NCI-H446 (cell line): ENCODE measurements at regions not wholly inside any gene's neighbourhood (a gene's known extent, or its start where the extent isn't known, plus 50 kb on each side); places are given as distances from the start of the nearest gene placed in this dataset.
A peak's percentile ranks its signal among the peaks of the same experiment; 100 is the strongest.
"Not testable (repeated sequence)": the region's sequence is repeated elsewhere in the genome, so short reads cannot be mapped to it uniquely, and the experiment has no call there.

Experiments
- DNase-seq, 2 experiments: peaks; one replicate each; lab custom pipeline; 2025; lab: John Stamatoyannopoulos, UW

DNA sequence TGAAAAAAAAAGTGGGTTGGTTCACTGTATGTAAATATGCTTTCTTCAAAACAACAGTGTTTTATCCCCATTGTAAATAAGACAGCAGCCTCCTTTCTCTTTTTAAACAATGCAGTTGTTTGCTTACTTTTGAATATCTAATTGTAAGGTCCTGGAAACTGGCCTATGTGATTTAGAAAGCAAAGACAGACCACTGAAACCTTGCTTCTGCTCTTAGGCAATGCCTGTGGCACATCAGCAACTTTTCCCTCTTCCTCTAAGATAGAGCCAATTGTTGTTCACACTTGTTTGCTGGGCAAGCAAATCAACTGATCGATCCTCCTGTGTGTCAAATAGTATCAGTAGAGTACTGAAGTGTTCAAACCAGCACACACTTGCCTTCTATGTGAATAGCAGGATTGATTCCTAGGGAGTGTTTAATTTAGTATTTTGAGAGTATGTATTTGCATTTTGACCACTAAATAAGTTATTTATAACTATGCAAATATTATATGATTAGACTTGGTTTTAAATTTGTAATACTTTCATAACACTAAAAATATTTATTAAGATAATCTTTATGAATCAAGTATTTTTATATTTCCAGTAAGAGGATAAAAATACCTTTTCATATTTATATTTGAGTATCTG lies 55.4 kb upstream of the GRPR start:
- DNase-seq: no peak

DNA sequence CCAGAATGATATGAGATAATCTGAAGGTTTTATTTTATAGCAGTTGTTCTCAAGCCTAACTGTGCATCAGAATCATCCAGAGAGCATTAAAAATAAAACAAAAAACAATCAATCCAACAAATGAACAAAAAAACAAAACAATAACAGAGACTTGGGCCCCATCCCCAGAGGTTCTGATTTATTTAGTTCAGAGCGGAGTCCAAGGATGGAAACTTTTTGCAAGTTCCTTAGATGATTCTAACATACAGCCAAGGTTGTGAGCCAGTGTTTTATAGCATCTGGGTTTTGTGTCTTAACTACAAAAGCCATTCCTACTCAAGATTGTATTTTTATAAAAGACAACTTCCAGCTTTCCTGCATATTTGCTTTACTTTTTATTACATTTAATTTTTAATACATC lies 59.4 kb upstream of the GRPR start:
- no peak for DNase-seq

DNA sequence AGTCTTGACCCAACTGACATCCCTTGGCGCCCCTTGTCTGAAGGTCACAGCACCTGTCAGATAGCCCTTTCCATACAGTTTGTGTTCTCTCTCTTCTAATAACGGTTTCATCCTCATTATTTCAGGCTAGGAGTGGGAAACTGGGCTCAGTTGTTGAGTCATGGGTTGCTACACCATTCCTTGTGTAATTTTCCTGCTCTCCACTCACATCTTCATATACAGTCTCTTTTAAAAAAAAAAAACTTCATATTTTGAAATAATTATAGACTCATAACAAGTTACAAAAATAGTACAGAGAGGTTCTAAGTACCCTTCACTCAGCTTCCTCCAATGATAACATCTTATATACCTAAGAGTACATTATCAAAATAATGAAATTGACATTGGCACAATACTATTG lies 60.2 kb upstream of the GRPR start:
- no peak for DNase-seq

DNA sequence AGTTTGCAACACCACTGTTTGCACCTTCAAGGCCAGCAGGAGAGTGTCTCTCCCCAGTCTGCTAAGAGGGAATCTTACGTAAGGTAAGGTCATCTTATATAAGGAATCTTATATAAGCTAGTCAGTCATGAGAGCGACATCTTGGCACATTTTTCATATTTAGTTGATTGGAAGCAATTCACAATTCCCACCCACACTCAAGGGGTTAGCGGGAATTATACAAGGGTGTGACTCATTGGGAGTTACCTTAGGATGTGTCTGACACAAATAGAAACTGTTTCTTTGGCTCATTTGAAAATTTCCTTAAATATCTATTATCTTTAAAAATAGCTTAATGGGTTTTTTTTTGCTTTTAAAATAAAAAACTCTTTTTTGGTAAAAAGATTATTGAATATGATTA lies 62.1 kb upstream of the GRPR start:
- DNase-seq: no peak

DNA sequence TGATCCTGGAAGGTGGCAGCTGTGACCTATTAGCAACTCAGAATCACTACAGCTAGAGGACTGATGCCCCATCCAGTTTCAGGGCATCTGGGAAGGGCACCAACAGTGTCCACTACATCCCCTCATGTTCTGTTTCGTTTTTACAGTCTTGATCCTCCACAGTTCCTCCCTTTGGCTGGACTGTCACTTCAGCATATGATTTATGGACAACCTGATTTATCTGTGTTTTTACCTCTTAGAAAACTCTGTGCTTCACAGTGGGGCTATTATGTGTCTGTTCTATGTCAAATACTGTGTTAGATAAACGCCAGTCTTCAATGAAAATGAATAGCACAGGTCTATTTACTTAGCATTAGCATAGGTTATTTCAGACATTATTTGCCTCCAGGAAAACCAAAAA lies 63.1 kb upstream of the GRPR start:
- DNase-seq: no peak

DNA sequence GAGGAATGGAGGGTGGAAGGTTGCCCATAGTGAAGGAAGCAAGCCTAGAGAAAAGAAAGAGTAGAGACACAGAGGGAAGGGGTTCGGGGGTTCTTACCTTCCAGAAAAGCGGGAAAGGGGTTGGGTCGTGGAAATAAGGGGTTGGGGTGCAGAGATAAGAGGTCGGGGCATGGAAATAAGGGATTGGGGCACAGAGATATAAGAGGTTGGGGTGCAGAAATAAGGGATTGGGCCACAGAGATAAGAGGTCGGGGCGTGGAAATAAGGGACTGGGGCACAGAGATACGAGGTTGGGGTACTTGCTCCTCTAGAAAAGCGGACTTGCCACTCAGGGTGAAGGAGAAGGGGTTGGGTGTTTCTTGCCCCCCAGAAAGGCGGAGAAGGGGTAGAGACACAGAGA lies 74.2 kb upstream of the GRPR start:
- not testable (repeated sequence) for DNase-seq

DNA sequence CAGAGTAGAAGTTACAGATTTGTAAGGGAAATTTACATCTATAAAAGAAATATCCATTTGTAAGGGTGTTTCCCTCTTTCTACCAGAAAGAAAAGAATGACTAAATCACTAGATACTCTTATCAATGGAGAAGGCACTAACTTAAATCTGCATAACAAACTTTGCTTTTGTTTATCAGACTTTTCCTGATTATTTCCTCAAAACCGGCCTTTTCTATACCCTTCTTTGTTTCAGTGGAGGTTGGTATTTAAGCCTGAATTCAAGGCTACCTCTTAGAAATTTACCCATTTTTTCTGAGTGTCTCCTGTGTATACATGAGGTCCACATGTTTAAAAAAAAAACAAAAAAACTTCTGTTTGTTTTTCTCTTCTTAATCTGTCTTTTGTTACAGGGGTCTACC lies 80.4 kb upstream of the GRPR start:
- no peak for DNase-seq

DNA sequence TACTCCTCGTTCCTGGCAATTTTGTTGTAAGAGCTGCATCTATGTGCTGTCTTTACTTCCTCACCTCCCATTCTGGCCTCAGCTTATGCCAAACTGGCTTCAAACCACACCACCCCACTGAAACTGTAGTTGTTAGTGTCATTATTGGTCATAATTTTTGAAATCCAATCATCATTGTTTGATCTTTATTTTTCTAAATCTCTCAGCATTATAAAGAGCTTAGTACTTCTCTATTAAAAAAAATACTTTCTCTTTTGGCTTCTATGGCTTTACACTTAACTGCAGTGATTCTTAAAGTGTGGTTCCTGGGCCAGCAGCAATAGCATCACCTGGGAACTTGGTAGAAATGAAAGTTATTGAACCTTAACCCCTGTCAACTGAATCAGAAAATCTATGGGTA lies 83.5 kb upstream of the GRPR start:
- no peak for DNase-seq

DNA sequence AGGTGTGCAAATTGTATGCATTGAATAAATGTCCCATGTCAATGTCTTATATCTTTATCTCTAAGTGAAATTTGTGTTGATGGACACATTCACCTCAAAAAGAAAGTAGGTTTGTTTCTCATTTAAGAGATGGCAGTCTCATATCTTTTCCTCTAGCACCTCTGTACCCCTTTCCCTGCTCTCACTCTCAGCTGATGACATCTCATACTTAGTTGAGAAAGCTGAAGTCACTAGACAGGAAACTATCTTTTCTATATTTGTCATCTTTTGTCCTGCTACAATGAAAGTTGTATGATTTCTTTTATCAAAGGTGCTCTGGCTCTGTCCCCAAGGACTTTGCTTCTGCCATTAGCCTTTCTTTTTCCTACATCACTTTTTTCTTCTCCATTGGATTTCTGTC lies 84.0 kb upstream of the GRPR start:
- no peak for DNase-seq

DNA sequence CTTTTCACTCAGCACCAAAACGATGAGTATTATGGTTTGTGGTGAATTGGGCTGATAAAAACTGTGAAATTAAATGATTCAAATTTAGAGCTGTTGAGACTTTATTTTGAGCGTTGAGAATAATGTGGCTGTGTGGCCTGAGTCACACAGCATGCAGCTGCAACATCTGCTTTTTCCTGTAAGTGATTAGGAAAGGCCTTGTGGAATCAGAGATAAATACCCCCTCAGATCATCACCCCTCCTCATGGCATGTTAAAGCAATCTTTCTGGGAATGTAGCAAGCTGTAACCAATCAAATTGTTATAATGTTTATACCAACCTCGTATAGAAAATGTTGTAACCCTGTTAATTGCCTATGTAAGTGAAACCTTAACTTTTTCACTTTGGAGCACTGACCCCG lies 90.0 kb upstream of the GRPR start:
- no peak for DNase-seq

DNA sequence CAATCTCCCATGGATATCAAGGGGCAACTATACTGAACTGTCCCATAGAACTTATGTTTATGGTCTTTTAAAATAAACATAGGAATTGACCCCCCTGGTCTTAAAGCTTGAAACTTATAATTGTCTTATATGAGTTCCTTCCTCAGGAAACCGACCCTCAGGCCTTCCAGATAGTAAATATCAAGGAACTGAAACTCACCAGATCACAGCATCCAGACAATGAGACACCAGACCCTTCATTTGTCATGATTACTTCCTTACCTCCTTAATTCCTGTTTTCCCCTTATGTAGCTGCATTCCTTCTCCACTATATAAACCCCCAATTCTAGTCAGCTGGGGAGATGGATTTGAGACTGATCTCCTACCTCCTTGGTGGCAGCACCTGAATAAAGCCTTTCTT lies 94.8 kb upstream of the GRPR start:
- DNase-seq: no peak

DNA sequence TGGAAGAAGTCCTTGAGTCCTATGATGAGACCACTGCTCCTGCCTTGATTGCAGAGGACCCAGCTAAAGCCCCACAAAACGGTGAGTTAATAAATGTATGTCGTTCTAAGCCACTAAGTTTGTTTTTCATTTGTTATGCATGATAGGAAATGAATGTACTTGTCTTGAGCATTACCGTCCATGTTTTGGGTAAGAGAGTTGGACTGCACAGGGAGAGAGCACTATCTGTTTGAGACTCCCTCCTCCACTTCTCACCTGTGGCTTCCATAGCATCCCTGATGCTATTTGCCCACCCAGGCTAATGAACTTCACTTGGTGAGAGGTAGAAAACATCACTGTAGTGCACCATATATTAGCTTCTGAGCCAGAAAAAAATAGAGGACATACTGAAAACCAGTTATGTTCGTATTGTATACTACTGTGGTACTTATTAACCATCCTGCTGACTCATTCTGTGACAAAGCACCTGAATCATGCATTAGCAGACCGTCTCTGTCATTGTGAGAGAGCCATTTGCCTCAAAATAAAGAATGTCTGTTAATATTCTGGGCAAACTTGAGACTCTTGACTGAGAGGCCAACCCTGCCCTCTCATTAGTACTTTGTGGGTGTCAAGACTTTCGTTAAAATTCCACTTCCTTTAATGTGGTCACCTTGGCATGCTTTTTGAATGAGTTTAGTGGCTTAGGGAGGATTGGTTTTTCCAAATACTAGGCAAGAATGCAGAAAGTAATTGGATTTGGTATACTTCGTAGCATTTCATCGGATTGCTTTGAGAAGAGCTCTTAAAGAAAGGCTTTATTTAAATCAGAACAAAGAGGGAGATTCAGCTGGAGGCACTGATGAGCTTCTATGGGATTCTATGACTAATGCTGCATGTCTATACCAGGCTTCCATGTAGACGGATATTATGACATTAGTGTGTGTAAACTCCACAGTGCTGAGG lies 99.3 kb upstream of the GRPR start:
- DNase-seq: no peak

DNA sequence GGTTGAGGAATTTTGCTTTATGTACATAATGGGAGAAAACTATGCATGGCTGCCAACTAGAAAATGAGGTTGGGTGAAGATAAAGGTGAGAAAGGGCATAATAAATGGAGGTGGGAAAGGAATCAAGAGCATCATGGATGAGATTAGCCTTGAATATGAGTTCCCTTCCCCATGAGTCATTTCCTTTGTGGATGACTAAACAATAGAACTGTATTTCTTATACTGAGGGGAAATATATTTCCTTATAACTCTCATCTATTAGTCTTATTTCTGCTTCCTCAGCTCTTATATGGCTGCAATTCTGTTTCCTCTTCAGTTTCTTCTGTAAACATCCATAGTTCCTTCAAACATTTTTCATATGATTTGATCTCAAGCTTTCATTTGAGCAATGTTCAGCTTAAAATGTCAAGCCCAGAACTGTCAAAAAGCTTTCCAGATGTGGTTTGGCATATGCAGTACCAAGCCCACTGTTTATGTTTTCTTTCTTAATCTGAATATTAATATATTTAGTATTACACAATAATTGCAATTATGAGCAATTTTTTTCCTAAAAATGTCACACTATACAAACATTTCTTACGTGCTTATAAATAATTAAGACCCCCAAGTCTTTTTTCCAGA lies 100.7 kb upstream of the GRPR start:
- no peak for DNase-seq

DNA sequence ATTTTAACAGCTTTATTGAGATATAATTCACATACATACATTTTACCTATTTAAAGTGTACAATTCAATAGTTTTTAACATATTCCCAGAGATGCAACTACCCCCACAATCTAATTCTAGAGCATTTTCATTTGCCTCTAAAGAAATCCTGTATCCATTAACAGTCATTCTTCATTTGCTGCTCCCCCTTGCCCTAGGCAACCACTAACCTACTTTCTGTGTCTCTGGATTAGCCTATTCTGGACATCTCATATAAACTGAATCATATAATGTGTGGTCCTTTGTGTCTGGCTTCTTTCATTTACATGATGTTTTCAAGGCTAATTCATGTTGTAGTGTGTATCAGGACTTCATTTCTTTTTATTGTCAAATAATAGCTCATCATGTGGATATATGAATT lies 105.1 kb upstream of the GRPR start:
- DNase-seq: no peak

DNA sequence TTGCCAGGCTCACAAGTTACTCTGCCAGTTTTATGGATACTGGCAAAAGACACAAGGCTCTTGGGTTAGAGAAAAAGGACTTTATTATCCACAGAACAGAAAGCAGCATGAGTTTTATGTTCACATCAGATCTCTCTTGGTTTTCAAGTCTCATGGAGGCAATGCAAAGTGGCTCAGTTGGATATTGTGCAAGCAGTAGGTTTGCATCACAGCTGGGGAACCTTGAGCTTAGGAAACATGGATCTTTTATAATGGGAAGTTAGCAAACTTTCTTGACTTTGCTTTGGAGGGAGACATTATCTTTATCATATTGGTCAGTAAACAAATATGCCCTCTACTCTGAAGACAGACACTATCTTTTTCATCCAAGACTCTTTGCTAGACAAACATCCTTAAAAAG lies 109.2 kb upstream of the GRPR start:
- DNase-seq: no peak

DNA sequence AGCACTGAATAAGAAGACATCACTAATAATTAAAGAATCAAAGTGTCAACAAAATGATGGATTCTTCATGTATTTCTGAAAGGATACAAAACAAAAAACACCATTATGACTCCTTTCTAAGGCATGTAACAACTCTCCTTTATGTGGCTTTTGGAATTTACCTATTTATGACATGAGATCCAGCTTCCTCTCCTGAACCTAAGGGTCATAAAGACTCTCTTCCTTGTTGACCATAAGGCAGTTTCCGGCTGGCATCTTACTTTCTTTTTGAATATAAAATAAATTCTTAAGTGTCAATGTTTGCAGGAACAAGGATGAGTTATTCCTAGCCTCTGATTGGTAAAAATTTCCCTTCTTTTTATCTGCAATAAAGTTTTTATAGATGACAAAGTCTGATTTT lies 111.1 kb upstream of the GRPR start:
- no peak for DNase-seq

DNA sequence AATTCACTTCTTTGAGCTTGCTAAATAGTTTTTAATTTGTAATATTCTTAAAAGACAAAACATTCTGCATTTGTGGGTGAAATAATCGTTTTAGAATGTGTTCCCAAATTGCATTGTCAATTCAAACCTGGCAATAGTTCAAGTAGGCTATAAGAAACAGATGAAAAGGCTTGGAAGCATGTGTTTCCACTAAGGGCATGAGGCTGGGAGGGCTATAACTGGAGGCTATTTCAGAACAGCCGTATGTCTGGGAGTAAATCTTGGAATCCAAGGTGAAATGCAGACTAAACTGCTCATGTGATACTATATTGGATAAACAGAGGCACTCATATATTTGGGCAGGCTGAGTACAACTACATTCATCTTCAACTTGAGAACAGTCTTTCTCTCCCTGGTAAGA lies 117.4 kb upstream of the GRPR start:
- no peak for DNase-seq

DNA sequence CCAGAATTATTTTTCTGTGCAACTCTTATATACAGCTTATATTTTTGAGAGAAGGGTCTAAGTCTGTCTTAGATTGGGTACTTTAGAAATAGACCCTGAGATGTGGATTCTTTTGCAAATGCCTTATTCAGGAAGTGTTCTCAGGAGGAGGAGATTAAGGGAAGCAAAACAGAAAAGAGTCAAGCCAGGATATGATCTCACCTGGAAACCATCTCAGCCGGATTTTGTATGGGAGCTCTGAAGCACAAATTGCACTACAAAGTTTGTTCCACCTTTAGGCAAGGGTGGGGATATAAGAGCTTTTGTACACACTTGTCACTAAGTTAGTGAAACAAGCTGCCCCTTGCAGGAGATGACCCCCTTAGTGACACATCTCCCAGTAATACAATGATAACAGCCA lies 121.2 kb upstream of the GRPR start:
- DNase-seq: no peak

DNA sequence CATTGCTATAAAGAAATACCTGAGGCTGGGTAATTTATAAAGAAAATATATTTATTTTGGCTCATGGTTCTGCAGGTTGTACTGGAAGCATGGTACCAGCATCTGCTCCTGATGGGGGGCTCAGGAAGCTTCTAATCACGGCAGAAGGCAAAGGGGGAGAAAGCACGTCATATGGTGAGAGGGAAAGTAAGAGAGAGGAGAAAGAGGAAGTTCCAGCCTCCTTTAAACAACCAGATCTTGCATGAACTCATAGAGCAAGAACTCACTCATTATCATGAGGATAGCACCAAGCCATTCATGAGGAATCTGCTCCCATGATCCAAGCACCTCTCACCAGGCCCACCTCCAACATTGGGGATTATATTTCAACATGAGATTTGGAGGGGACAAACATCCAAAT lies 125.0 kb upstream of the GRPR start:
- no peak for DNase-seq

DNA sequence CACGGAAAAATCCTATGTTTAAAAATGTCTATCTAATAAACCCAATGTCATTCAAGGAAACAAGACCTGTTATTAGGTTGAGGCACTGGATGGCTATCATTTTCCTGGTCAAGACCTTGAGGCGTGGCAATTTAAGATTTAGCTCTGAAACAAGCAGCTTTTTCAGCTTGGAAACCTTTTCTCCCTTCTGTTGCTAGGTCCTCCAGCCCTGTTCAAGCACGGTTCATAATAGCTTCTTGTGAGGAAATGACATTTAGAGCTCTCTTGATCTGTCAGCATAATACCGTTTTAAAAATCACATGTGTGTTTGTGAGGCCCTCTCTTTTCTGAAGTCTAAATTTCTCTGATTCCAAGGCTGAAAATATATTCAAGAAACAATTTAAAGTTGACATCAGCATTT lies 133.6 kb upstream of the GRPR start:
- DNase-seq: no peak

DNA sequence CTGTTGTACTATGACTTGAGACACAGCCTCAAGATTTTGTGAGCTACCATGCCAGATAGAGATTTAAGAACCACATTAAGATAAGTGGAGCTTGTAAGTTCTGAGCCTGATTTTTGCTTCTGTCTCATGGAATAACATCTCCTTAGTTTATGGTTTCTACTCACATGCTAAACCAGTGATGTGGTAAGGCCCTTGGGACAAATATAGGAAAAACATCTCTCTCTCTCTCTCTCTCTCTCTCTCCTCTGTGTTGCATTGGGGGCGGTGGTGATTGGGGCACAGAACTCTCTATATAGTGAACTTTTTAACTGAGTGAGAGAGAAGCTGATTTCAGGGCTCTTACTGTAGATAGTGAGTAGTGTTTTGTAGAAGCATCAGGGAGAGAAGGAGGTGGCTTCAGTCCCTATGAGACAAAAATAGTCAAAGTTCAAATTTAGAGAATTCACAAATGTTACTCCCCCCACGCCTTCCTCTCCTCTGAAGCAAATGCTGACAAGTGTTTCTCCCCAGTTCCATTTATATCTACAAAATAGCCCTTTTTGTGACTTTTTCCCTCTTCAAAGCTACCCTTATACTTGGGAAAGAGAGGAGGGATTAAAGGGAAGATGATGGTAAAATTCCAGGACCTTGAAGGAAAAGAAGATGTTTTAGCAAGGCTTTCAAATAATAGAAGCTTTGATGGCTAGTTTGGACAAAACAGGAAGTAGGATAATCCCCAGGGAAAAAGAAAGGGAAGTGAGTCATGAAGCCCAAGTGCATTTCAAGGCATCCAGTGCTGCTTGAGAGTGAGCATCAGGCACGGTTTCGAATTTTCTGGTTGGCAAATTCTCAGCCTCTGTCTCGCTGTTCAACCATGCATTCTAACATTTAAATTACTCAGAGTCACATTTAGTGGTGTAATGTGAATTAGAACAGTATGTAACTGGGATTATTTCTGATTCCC lies 134.3 kb upstream of the AP1S2 start:
- DNase-seq: peak in 1 of 2 experiments; percentile 31

DNA sequence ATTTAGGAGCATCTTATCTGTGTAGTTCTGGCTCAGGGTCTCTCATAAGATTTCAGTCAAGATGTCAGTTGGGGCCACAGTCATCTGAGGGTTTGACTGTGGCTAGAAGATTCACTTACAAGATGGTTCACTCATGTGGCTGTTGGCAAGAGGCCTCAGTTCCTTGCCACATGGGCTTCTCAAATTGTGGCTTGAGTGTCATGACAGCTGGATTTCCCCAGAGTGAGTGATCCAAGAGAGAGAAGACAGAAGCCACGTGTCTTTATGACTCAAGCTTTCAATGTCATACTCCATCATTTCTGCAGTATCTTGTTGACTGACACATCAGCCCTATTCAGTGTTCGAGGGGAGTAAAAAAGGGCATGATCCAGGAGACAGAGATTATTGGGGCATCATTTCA lies 131.3 kb upstream of the AP1S2 start:
- no peak for DNase-seq
